Ishikawa (cell line): ENCODE measurements at regions not wholly inside any gene's neighbourhood (a gene's known extent, or its start where the extent isn't known, plus 50 kb on each side); places are given as distances from the start of the nearest gene placed in this dataset.

ENCODE experiments used
- CEBPB ChIP-seq: IDR thresholded peaks from 2 replicates; pipeline ENCODE4 v1.6.1; 2012
- CREB1 ChIP-seq: IDR thresholded peaks from 2 replicates; pipeline ENCODE4 v1.6.1; 2012; ENCODE audit warnings: low read depth
- EGR1 ChIP-seq: IDR thresholded peaks from 2 replicates; pipeline ENCODE4 v1.6.1; 2012
- EP300 ChIP-seq: IDR thresholded peaks from 2 replicates; pipeline ENCODE4 v1.6.1; 2012; ENCODE audit warnings: borderline replicate concordance
- FOXM1 ChIP-seq: IDR thresholded peaks from 2 replicates; pipeline ENCODE4 v1.6.1; 2012; ENCODE audit warnings: low read depth, borderline replicate concordance
- NFIC ChIP-seq: IDR thresholded peaks from 2 replicates; pipeline ENCODE4 v1.6.1; 2012
- RAD21 ChIP-seq: IDR thresholded peaks from 2 replicates; pipeline ENCODE4 v1.6.1; 2012; ENCODE audit warnings: low read depth
- TAF1 ChIP-seq: IDR thresholded peaks from 2 replicates; pipeline ENCODE4 v1.6.1; 2012; ENCODE audit warnings: low read depth, mild to moderate bottlenecking
- TCF12 ChIP-seq: IDR thresholded peaks from 2 replicates; pipeline ENCODE4 v1.6.1; 2012; ENCODE audit warnings: low read depth
- TEAD4 ChIP-seq: IDR thresholded peaks from 2 replicates; pipeline ENCODE4 v1.6.1; 2012
- USF1 ChIP-seq: IDR thresholded peaks from 2 replicates; pipeline ENCODE4 v1.6.1; 2012
- YY1 ChIP-seq: IDR thresholded peaks from 2 replicates; pipeline ENCODE4 v1.6.1; 2012; ENCODE audit warnings: low read depth
- ZBTB7A ChIP-seq: IDR thresholded peaks from 2 replicates; pipeline ENCODE4 v1.6.1; 2012; ENCODE audit warnings: low read depth
- TF ChIP-seq, protein P1 (sequence below): IDR thresholded peaks from 2 replicates; pipeline ENCODE4 v1.6.1; 2012; ENCODE audit warnings: low read depth, mild to moderate bottlenecking
- TF ChIP-seq, protein P2 (sequence below): IDR thresholded peaks from 2 replicates; pipeline ENCODE4 v1.6.1; 2012

- TF ChIP-seq NFIC, result no peak
- TF ChIP-seq RAD21, result no peak
- TF ChIP-seq, protein P1, sequence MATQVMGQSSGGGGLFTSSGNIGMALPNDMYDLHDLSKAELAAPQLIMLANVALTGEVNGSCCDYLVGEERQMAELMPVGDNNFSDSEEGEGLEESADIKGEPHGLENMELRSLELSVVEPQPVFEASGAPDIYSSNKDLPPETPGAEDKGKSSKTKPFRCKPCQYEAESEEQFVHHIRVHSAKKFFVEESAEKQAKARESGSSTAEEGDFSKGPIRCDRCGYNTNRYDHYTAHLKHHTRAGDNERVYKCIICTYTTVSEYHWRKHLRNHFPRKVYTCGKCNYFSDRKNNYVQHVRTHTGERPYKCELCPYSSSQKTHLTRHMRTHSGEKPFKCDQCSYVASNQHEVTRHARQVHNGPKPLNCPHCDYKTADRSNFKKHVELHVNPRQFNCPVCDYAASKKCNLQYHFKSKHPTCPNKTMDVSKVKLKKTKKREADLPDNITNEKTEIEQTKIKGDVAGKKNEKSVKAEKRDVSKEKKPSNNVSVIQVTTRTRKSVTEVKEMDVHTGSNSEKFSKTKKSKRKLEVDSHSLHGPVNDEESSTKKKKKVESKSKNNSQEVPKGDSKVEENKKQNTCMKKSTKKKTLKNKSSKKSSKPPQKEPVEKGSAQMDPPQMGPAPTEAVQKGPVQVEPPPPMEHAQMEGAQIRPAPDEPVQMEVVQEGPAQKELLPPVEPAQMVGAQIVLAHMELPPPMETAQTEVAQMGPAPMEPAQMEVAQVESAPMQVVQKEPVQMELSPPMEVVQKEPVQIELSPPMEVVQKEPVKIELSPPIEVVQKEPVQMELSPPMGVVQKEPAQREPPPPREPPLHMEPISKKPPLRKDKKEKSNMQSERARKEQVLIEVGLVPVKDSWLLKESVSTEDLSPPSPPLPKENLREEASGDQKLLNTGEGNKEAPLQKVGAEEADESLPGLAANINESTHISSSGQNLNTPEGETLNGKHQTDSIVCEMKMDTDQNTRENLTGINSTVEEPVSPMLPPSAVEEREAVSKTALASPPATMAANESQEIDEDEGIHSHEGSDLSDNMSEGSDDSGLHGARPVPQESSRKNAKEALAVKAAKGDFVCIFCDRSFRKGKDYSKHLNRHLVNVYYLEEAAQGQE, result no peak
- no peak for TF ChIP-seq TAF1
- no peak for TF ChIP-seq TEAD4
- no peak for TF ChIP-seq CREB1
- TF ChIP-seq, protein P2, sequence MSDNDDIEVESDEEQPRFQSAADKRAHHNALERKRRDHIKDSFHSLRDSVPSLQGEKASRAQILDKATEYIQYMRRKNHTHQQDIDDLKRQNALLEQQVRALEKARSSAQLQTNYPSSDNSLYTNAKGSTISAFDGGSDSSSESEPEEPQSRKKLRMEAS, result no peak
Observed at GRCh38 chr5:174222891-174223290, 177.4 kb downstream of the NSG2 start.

GRCh38 chr5:174223355-174223754 is 177.8 kb downstream of the NSG2 start:
- no peak for TF ChIP-seq TEAD4
- TF ChIP-seq TCF12, result no peak
- TF ChIP-seq, protein P1, result no peak
- TF ChIP-seq CREB1, result no peak
- TF ChIP-seq EGR1, result no peak
- TF ChIP-seq NFIC, result no peak
- no peak for TF ChIP-seq YY1
- no peak for TF ChIP-seq RAD21
- no peak for TF ChIP-seq ZBTB7A
- no peak for TF ChIP-seq USF1
- no peak for TF ChIP-seq FOXM1
- TF ChIP-seq CEBPB, result no peak
- TF ChIP-seq EP300, result no peak
- TF ChIP-seq, protein P2, result no peak
- no peak for TF ChIP-seq TAF1

DNA sequence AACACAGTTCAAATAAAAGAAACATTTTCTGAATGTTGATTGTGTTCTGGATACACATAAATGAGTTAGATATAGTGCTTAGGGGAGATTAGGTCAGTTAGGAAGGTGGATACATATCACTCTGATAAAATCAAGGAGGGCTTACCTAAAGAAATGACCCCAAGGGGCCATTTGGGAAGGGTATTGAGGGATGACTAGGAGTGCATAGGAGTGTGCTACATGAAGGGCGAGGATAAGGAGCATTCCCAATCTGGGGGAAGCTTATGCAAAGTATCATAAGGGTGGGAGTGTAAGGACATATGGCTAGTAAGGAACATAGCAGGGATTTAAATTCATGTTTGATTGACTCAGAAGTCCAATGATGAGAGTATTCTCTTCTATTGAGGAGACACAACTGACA is 183.6 kb downstream of the NSG2 start:
- TF ChIP-seq TEAD4 (no peak), TCF12 (no peak), FOXM1 (no peak), EP300 (no peak)
- TF ChIP-seq, protein P1, result no peak

GRCh38 chr5:174229514-174230370 is 184.2 kb downstream of the NSG2 start:
- TF ChIP-seq CEBPB, result no peak
- TF ChIP-seq, protein P1, result no peak
- TF ChIP-seq EP300, result no peak
